Kidney (tissue), 13 donors: ENCODE measurements at regions not wholly inside any gene's neighbourhood (a gene's known extent, or its start where the extent isn't known, plus 50 kb on each side); places are given as distances from the start of the nearest gene placed in this dataset.

Experiments used
- DNase-seq, 5 donors: peaks; one replicate each; pipeline ENCODE4 v3.0.0-alpha.2; 2013 to 2020
- FAIRE-seq: peaks from 2 replicates; lab custom pipeline; 2012; peaks lifted over from hg19 to GRCh38; lab: Jason Lieb, UNC
- H3K27ac ChIP-seq, 2 donors: one replicate each; pipeline ENCODE4 v1.7.0; 2013; ENCODE audit warnings: low read depth in 2 of 2, low read length in 2 of 2, inconsistent platforms in 1 of 2
- H3K27me3 ChIP-seq: one replicate; pipeline ENCODE4 v1.7.1; 2013; ENCODE audit warnings: low read length, inconsistent platforms; ENCODE audit not compliant: control insufficient read depth, insufficient read depth
- H3K36me3 ChIP-seq, 3 donors: one replicate each; pipeline versions ENCODE4 v1.7.0 to v1.7.1; 2013; ENCODE audit warnings: low read length in 3 of 3, control low read depth in 1 of 3, inconsistent platforms in 1 of 3; ENCODE audit not compliant: insufficient read depth in 3 of 3, control insufficient read depth in 2 of 3
- H3K4me1 ChIP-seq, 3 donors: one replicate each; pipeline versions ENCODE4 v1.7.0 to v1.7.1; 2013; ENCODE audit warnings: low read length in 3 of 3, inconsistent platforms in 1 of 3, low read depth in 1 of 3; ENCODE audit not compliant: control insufficient read depth in 2 of 3, insufficient read depth in 2 of 3
- H3K4me3 ChIP-seq, 3 donors: one replicate each; pipeline versions ENCODE4 v1.7.0 to v1.8.1; 2013; ENCODE audit warnings: low read length in 3 of 3, control low read depth in 1 of 3, inconsistent platforms in 1 of 3
- H3K9ac ChIP-seq, 3 donors: one replicate each; pipeline versions ENCODE4 v1.7.0 to v1.7.1; 2013; ENCODE audit warnings: low read length in 3 of 3, control low read depth in 1 of 3, inconsistent platforms in 1 of 3
- H3K9me3 ChIP-seq, 3 donors: one replicate each; pipeline versions ENCODE4 v1.7.0 to v1.7.1; 2013; ENCODE audit warnings: low read length in 3 of 3, control low read depth in 1 of 3, inconsistent platforms in 1 of 3; ENCODE audit not compliant: control insufficient read depth in 2 of 3, insufficient read depth in 1 of 3
- CTCF ChIP-seq: IDR thresholded peaks from 3 replicates; pipeline ENCODE4 v1.5.1; 2012; ENCODE audit warnings: mild to moderate bottlenecking, moderate library complexity, borderline replicate concordance; ENCODE audit not compliant: insufficient read depth; ENCODE audit errors: extremely low read depth
- intact Hi-C: fragments of 100-400 bp; cut with DNase I; formaldehyde crosslinking; loops from one replicate; pipeline ENCODE4 v1.11.1; 2022
- donor health status: control.
- donor health status: control.
- donor health status: control.
- donor health status: control.
- donor health status: control.
- donor health status: DM: yes; HTN: yes; CAD: no.
- donor health status: Normal renal cell carcinoma (clear cell type).

GRCh38 chr3:44104043-44104442 is 137.6 kb upstream of the TOPAZ1 start:
- DNase-seq (no peak), FAIRE-seq (no peak)
- no peaks in the 10 kb centered on the region for H3K36me3 ChIP-seq
- no peaks in the 10 kb centered on the region for H3K27me3 ChIP-seq
- no peaks in the 10 kb centered on the region for H3K4me1 ChIP-seq
- intact Hi-C loops = no loop called here
- no peaks in the 10 kb centered on the region for H3K9me3 ChIP-seq
- H3K27ac ChIP-seq = no peak overlapping the region
- no peak for TF ChIP-seq CTCF
- H3K4me3 ChIP-seq = no peak overlapping the region
- H3K9ac ChIP-seq = no peak overlapping the region

GRCh38 chr3:44104668-44105321 is 136.9 kb upstream of the TOPAZ1 start:
- Histone ChIP-seq H3K9ac (no peak overlapping the region), H3K4me1 (no peaks in the 10 kb centered on the region), H3K27me3 (no peaks in the 10 kb centered on the region), H3K9me3 (no peaks in the 10 kb centered on the region), H3K4me3 (no peak overlapping the region), H3K36me3 (no peaks in the 10 kb centered on the region), H3K27ac (no peak overlapping the region)
- intact Hi-C loops = no loop called here
- FAIRE-seq (no peak), DNase-seq (no peak)
- TF ChIP-seq CTCF = no peak

- no peak for TF ChIP-seq CTCF
- intact Hi-C loops = no loop called here
- Histone ChIP-seq H3K4me1 (no peaks in the 10 kb centered on the region), H3K9ac (no peak overlapping the region), H3K27me3 (no peaks in the 10 kb centered on the region), H3K27ac (no peak overlapping the region), H3K4me3 (no peak overlapping the region), H3K36me3 (no peaks in the 10 kb centered on the region), H3K9me3 (no peaks in the 10 kb centered on the region)
- no peak for FAIRE-seq
- DNase-seq = no peak
Measured at GRCh38 chr3:44105571-44105970, 136.1 kb upstream of the TOPAZ1 start.

- Histone ChIP-seq H3K4me3 (no peak overlapping the region), H3K9ac (no peak overlapping the region), H3K27ac (no peak overlapping the region), H3K4me1 (no peaks in the 10 kb centered on the region), H3K9me3 (no peaks in the 10 kb centered on the region), H3K27me3 (no peaks in the 10 kb centered on the region), H3K36me3 (no peaks in the 10 kb centered on the region)
- intact Hi-C loops = no loop called here
- TF ChIP-seq CTCF = no peak
- DNase-seq = peak in 1 of 5 donors; percentile 3
- no peak for FAIRE-seq
Measured at GRCh38 chr3:44106756-44107155, 134.9 kb upstream of the TOPAZ1 start.
